Endothelial cell of umbilical vein (primary cell): ENCODE measurements at regions not wholly inside any gene's neighbourhood (a gene's known extent, or its start where the extent isn't known, plus 50 kb on each side); places are given as distances from the start of the nearest gene placed in this dataset.

Experiments
- BruUV-seq: library from RNA; stranded (reverse); fragments of 400-500 nt; replicated peaks from 2 replicates; lab custom pipeline; 2021; lab: Mats Ljungman, UMichigan
- CTCF ChIA-PET: fragments of 300-600, 350-600 bp; sonication (Branson Sonifier 250); formaldehyde crosslinking; loops from one replicate; lab custom pipeline; 2021; ENCODE audit warnings: antibody characterized with exemption, inconsistent platforms; lab: Charles Lee
- POLR2A ChIA-PET: fragments of 300-600, 350-600 bp; sonication (Branson Sonifier 250); formaldehyde crosslinking; loops from one replicate; lab custom pipeline; 2021; ENCODE audit warnings: antibody characterized with exemption, inconsistent platforms; lab: Charles Lee
- DNase-seq: peaks from one replicate; pipeline ENCODE4 v3.0.0-alpha.2; 2011; ENCODE audit warnings: low read depth, low spot score
- FAIRE-seq: peaks from 2 replicates; lab custom pipeline; 2011; peaks lifted over from hg19 to GRCh38; lab: Jason Lieb, UNC
- H2AFZ ChIP-seq: 2 replicates; pipeline ENCODE4 v1.6.0; 2012; ENCODE audit warnings: low read depth, low read length, control low read depth, inconsistent platforms
- H3K27ac ChIP-seq: 2 replicates; pipeline ENCODE4 v1.5.1; 2011; ENCODE audit warnings: low read depth, mild to moderate bottlenecking, control low read depth, low read length, moderate library complexity; ENCODE audit not compliant: insufficient read depth
- H3K27me3 ChIP-seq, 2 experiments: 2 replicates each; pipeline versions ENCODE4 v1.6.0 to v1.6.1; 2011; ENCODE audit warnings: low read length in 2 of 2, mixed read lengths in 1 of 2; ENCODE audit not compliant: control insufficient read depth in 2 of 2, insufficient read depth in 2 of 2
- H3K36me3 ChIP-seq, 2 experiments: 2 replicates in 1 of 2; 3 replicates in 1 of 2; pipeline ENCODE4 v1.5.1; 2011; ENCODE audit warnings: low read length in 2 of 2, mild to moderate bottlenecking in 1 of 2, moderate library complexity in 1 of 2; ENCODE audit not compliant: control insufficient read depth in 2 of 2, insufficient read depth in 2 of 2; ENCODE audit errors: extremely low read depth in 1 of 2
- H3K4me1 ChIP-seq: 3 replicates; pipeline ENCODE4 v1.5.1; 2011; ENCODE audit warnings: mild to moderate bottlenecking, low read length; ENCODE audit not compliant: control insufficient read depth, insufficient read depth; ENCODE audit errors: extremely low read depth
- H3K4me2 ChIP-seq: 2 replicates; pipeline ENCODE4 v1.6.1; 2011; ENCODE audit warnings: low read length, control low read depth, mixed read lengths; ENCODE audit not compliant: insufficient read depth
- H3K4me3 ChIP-seq, 3 experiments: fragments of 200-600 bp in 1 of 3; sonication (generic), shearing (Covaris generic) in 1 of 3; replicated peaks in 1 of 3; 2 replicates each; pipeline ENCODE4 v1.5.1; 2011 to 2016; ENCODE audit warnings: control low read depth in 3 of 3, low read length in 3 of 3, mild to moderate bottlenecking in 2 of 3, inconsistent platforms in 1 of 3, low read depth in 1 of 3, moderate library complexity in 1 of 3; ENCODE audit not compliant: insufficient read depth in 1 of 3
- H3K79me2 ChIP-seq: 2 replicates; pipeline ENCODE4 v1.6.0; 2012; ENCODE audit warnings: low read length, inconsistent platforms; ENCODE audit not compliant: control insufficient read depth, insufficient read depth
- H3K9ac ChIP-seq: replicated peaks from 2 replicates; pipeline ENCODE3; 2011; ENCODE audit warnings: low read length, control low read depth; ENCODE audit not compliant: insufficient read depth; ENCODE audit errors: extremely low read depth
- H3K9me1 ChIP-seq: replicated peaks from 3 replicates; pipeline ENCODE4 v1.6.0; 2011; ENCODE audit warnings: mild to moderate bottlenecking, low read length; ENCODE audit not compliant: control insufficient read depth, insufficient read depth; ENCODE audit errors: extremely low read depth
- H3K9me3 ChIP-seq: replicated peaks from 2 replicates; pipeline ENCODE4 v1.5.1; 2012; ENCODE audit warnings: low read length, inconsistent platforms; ENCODE audit not compliant: control insufficient read depth, insufficient read depth
- H4K20me1 ChIP-seq: replicated peaks from 2 replicates; pipeline ENCODE3; 2011; ENCODE audit warnings: mild to moderate bottlenecking, low read length; ENCODE audit not compliant: control insufficient read depth, insufficient read depth; ENCODE audit errors: extremely low read depth
- CTCF ChIP-seq, 2 donors: IDR thresholded peaks; 1 replicate in 1 of 2; 2 replicates in 1 of 2; pipeline ENCODE4 v1.5.1; 2011; ENCODE audit warnings: low read length in 2 of 2, mild to moderate bottlenecking in 2 of 2, moderate library complexity in 2 of 2, control low read depth in 1 of 2, inconsistent platforms in 1 of 2, low read depth in 1 of 2; ENCODE audit not compliant: insufficient read depth in 1 of 2; ENCODE audit errors: extremely low read depth in 1 of 2
- FOS ChIP-seq: IDR thresholded peaks from 2 replicates; pipeline ENCODE4 v1.6.1; 2011; ENCODE audit warnings: mild to moderate bottlenecking, low read length, moderate library complexity, borderline replicate concordance; ENCODE audit not compliant: insufficient read depth
- GATA2 ChIP-seq: IDR thresholded peaks from 2 replicates; pipeline ENCODE4 v1.7.0; 2011; ENCODE audit warnings: low read depth, mild to moderate bottlenecking, moderate library complexity, mixed read lengths, low read length; ENCODE audit not compliant: insufficient read length, insufficient read depth
- MAX ChIP-seq: IDR thresholded peaks from 2 replicates; pipeline ENCODE4 v1.6.1; 2011; ENCODE audit not compliant: insufficient read depth, insufficient read length
- MYC ChIP-seq: IDR thresholded peaks from one replicate; pipeline ENCODE4 v1.6.1; 2011; ENCODE audit warnings: mild to moderate bottlenecking, low read depth, low read length
- POLR2A ChIP-seq: IDR thresholded peaks from 2 replicates; pipeline ENCODE4 v1.6.1; 2012; ENCODE audit warnings: low read depth, mild to moderate bottlenecking, control low read depth, low read length
- dilution Hi-C: fragments of 300-500 bp; cut with MboI; formaldehyde crosslinking; loops from one replicate; pipeline ENCODE4 v1.15.0; 2019; ENCODE audit warnings: low sequenced_read_pairs; ENCODE audit not compliant: extremely low pct_ligation_motif_present
- intact Hi-C: fragments of 100-400 bp; cut with micrococcal nuclease; formaldehyde crosslinking; loops from one replicate; pipeline ENCODE4 v1.10.0; 2022

- TF ChIP-seq GATA2 (no peak), CTCF (IDR thresholded peaks at IDR 0.05; ENCODE audit: extremely low read depth in 1 of 2, insufficient read depth in 1 of 2, low read depth in 1 of 2, low read length in 2 of 2) (no peak), POLR2A (no peak), MYC (no peak), MAX (no peak), FOS (no peak)
- FAIRE-seq (no peak), DNase-seq (no peak)
- Histone ChIP-seq H3K27me3 (peaks cover 3 to 6% of the 10 kb centered on the region in 2 experiments), H4K20me1 (no peaks in the 10 kb centered on the region), H3K27ac (no peak overlapping the region), H3K9ac (no peak overlapping the region), H3K4me3 (no peak overlapping the region), H3K36me3 (no peaks in the 10 kb centered on the region), H2AFZ (no peak overlapping the region), H3K79me2 (no peaks in the 10 kb centered on the region), H3K4me2 (no peak overlapping the region), H3K9me3 (no peaks in the 10 kb centered on the region), H3K4me1 (no peaks in the 10 kb centered on the region), H3K9me1 (no peaks in the 10 kb centered on the region)
- no TSS peak for BruUV-seq
- intact Hi-C loops, result no loop called here
- ChIA-PET POLR2A (no interaction called here), CTCF (no interaction called here)
- dilution Hi-C loops, result no loop called here
These were observed 50.3 kb upstream of the CBFA2T3 start for GRCh38 chr16:89027281-89027680.
